Umbilical cord (tissue), 1 donor: ENCODE measurements at regions not wholly inside any gene's neighbourhood (a gene's known extent, or its start where the extent isn't known, plus 50 kb on each side); places are given as distances from the start of the nearest gene placed in this dataset.
A peak's percentile ranks its signal among the peaks of the same experiment; 100 is the strongest.

Experiments
- DNase-seq: peaks from one replicate; pipeline ENCODE4 v3.0.0-alpha.2; 2015; ENCODE audit warnings: low spot score

DNA sequence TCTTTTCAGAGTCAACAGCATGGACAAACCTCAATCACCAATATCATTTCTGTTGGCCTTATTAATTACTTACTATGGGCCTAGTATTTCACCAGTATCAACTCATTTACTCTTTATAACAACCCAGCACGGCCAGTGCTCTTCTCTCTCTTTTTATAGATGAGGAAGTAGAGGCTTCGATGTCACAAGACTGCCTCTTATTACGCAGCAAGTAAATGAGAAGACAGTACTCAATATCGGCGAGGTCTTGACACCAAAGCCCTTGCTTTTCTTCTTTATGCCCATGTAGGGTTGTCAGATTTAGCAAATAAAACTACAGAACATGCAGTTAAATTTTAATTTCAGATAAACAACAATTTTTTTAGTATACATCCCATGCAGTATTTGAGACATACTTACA is 99.0 kb upstream of the KCNMB2 start:
- no peak for DNase-seq

DNA sequence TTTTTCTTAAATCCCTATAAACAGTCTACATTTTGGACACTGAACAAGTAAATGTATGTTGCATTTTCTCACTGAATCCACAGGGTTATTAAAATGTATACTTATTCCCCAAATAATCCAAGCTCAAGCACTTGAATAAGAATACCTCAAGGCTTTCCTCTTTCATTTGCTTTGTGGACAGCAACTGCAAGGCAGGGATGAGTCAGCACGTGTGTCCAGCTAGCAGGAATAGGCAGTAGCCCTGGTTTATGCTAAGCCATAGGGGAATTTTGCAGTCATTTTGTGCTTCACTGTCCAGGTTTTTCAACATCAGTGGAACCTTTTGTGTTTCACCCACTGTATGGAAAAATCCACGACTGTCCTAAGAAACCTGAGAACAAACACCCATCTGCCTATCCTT is 96.7 kb upstream of the KCNMB2 start:
- DNase-seq, result peak; percentile 17

DNA sequence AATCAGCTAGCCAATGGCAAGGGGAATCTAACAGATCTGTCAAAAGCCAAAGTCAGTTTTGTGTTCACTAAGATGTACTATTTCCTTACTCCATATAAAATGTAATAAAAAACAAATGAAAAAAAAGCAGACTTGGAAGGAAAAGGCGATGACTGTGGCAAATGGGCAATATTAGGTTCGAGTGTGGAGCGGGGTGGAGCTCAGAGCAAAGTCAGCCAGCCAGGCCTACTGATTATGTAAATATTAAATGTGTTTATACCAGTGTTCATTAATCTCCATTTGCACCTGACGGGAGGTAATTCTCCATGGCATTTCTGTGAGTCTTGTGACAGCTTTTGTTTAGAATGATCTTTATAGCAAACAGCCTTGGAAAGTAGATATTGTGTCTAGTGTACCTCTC is 96.2 kb upstream of the KCNMB2 start:
- no peak for DNase-seq

- no peak for DNase-seq
These were observed 92.6 kb upstream of the KCNMB2 start for GRCh38 chr3:178443634-178444033.

DNA sequence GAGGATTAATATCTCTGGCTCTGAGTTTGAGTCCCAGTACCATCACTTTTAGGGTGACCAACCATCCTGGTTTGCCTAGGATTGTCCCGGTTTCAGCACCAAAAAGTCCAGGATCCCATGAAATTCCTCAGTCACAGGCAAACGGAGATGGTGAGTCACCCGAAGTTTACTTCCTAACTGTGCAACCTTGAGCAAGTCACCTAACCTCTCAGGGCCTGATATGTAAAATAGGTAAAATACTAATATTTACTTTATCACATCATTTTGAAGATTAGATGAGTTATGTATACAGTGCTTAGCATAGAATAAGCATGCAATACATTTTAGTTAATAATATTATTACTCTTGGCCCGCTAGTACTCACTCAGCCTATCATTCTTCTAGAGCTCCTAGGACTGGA is 91.1 kb upstream of the KCNMB2 start:
- no peak for DNase-seq

- DNase-seq, result no peak
These were observed 90.2 kb upstream of the KCNMB2 start for GRCh38 chr3:178446059-178446458.

DNA sequence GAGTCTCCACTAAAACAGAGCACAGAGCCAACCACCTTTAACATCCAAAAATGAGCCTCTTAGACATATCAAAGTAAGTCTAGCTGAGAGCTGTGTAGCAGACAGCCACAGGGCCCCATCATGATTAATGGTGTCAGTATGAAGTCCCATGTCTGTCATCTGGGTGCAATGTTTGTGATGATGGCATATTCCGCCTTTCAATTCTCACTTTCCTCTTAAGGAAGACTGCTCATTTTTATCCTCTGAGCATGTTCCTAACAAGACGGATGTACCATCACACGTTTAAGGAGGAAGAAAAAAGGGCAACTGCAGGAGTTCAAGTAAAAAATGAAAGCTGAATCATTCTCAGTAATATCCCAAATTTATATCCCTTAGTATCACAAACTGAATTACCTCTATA is 85.8 kb upstream of the KCNMB2 start:
- no peak for DNase-seq

DNA sequence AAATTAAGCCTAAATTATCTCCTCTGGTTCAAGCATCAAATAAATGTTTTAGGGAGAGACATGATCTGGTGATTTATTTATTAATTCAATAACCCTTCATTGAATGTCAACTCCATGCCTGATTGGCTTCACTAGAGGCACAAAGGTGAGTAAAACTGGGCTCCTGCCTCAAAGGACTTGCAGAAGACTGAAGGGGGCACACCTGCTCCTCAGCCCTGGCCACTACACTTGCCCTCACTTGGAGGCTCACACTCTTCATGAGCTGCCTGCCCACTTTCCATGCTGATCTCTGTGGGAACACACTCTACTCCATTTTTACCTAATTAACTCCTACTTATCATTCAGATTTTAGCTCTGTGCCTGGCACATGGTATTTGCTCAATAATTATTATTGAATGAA is 84.4 kb upstream of the KCNMB2 start:
- no peak for DNase-seq

GRCh38 chr3:178454726-178455125 is 81.5 kb upstream of the KCNMB2 start:
- DNase-seq, result no peak

DNA sequence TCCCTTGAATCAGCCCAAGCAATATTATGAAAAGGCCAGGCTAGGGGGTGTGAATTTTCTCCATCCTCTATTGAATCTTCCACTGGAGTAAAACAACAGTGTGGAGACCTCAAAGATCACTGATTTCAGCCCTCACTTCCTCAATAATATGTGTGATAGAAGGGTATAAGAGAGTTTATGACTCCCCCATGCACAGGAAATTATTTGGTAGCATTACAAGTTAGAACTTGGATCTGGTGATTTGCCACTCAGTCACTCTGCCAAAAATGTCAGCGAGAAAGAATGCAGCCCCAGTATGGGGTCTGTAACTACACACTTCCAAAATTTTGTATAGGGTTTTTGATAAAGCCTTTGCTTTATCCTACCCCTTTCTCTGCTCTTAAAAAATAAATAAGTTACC is 81.0 kb upstream of the KCNMB2 start:
- DNase-seq, result no peak

DNA sequence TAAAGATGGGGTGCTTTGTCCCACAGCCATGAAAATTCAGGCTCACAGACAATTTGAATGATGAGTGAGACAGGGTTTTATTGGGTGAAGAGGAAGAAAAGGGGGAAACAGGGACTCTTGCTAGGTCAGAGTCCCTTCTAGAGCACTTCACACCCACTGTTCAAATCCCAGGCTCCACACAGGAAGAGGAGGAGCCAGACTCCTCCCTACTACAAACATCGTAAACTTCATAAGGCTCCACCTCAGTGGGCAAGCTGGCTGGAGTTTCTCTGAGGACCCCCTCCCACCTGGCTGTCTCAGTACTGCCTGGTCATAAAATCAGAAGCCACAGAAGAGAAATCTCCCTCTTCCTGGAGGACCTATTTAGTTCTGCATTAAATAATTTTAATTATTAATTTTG is 80.3 kb upstream of the KCNMB2 start:
- no peak for DNase-seq

DNA sequence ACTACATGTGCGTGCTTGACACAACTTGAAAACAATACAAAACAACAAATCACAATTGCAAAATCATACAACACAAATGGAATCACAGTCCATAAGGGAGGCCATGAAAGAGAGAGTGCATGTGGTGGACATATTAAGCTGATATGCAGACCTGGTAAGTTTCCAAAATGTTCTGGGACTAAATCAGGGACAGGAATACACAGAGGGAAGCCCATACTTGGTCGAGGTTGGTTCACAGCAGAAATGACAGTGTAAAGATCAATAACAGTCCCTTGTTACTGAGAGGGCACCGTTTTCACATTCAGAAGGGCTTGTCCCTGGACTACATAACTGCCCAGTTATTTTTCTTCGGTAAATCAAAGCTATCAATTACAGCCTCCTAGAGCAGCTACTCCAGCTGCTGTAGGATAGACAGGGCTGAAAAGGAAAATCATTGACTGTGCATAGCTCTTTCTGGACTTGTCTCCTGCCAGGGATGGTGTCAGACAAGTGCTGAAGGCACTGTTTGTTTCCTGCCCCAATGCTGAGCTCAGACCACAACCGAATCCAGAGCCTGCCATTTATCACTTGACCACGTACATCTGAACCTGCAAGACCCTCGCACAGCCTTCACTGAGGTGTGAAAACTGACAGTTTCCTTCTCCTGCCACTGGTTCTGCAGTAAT is 79.5 kb upstream of the KCNMB2 start:
- DNase-seq, result no peak

DNA sequence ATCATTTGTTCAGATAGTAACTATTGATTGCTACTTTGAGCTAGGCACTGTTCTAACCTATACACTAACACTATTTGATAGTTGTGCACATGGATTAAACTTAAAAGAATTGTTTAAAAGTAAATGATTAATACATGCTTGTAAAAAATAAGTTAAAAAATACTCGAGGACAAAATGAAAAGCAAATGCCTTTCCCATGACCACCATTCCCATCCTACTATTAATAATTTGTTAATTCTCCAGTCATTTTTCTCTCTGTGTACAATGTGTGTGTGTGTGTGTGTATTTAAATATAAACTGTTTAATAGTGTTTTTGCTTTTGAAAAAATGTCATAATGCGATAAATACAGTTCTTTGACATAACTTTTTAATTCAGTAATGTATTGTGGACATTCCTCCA is 78.7 kb upstream of the KCNMB2 start:
- no peak for DNase-seq

- no peak for DNase-seq
These were observed 77.8 kb upstream of the KCNMB2 start for GRCh38 chr3:178458313-178459037.

GRCh38 chr3:178459038-178459410 is 77.2 kb upstream of the KCNMB2 start:
- DNase-seq, result no peak

DNA sequence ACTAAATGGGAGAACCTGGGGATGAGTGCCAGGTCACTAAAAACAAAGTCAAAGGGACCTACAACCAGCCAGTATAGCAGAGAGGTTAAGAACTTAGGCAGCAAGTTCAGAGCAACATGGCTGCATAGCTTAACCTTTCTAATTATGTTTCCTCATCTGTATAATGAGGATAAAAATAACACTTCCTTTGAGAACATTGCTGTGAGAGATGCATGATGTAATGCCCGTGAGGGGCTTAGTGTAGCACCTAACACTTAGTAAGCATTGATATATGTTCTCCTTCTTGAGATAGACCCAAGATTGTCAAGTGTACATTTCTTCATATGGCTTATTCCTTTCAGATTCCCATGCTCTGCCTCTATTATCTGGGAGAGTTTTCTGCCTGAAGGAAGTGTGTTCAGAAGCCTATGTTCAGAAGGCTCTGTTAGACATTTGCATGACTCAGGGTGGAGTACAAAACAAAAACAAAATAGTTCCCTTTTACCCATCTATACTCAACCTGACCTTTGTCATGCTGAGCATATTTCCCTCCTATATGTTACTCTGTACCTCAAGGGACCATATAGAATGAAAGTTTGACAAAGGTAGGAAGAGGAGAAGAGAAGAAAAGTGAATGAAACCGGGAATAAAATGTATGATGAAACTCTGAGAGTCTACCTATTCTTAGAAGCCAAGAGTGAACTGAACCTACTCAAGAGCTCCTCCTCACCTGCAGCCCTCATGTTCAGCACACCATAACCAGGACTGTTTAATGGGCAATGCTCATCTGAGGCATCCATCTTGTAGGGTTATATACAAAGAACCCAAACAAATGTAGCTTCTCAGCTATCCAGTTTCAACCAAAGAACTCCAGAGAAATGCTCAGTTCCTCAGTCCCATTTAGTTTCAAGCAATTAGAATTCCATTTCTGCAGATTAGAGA is 70.7 kb upstream of the KCNMB2 start:
- DNase-seq, result no peak

- no peak for DNase-seq
These were observed 63.3 kb upstream of the KCNMB2 start for GRCh38 chr3:178472941-178473340.

- no peak for DNase-seq
These were observed 61.7 kb upstream of the KCNMB2 start for GRCh38 chr3:178474526-178474925.

DNA sequence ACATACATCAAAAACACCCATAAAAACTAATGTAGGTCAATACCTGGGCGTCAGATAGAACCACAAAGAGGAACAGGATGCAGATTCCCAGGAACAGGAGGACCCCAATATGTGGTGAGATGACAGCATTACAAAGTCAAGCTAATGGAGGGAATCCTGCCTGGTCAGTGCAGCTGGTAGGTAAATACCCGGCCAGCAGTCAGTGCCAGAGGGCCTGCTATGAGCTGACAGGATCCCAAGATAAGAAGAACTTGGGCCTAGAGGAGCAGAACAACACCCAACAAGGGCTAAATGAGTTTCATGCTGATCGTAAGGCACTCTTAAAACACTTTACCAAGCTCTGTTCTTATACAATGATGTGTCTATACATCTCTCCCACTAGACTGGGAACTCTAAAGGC is 61.2 kb upstream of the KCNMB2 start:
- no peak for DNase-seq

DNA sequence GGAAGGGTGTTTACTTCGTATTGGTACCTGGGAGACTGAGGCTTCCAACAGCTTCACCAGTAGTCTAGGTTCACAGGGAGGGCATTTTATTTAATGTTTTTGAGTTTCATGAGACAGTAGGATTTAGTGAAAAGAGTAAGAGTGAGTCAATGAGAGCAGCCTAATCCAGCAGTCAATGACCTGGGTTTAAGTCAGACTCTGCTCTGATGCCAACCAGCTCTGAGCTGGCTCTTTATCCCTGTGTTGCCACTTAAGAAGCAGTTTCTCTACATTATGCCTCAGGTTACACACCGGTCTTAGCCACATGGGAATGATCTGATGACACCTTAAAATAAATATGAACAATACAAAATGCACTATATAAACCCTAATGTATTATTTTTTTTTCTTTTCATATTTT is 59.4 kb upstream of the KCNMB2 start:
- DNase-seq, result no peak

- DNase-seq, result no peak
These were observed 56.8 kb upstream of the KCNMB2 start for GRCh38 chr3:178479446-178479845.

DNA sequence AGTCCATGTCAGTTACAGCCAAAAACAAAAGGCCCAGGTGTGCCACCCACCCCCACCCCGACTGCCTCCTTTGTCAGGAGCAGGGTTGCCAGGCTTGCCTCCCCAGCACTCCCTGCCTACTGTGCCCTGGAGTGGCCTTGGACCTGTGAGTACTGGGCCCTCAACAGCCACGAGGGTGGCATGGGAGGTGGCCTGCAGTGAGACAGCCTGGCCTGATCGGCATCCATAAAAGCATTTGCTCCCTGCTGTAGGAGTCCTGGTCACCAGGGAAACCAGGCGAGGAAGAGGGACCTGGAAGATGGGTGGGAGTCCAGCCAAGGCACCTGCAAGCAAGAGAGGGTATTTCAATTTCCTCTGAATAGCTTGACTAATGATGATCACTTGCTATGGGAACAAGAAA is 56.4 kb upstream of the KCNMB2 start:
- DNase-seq, result no peak

GRCh38 chr3:178480274-178480673 is 56.0 kb upstream of the KCNMB2 start:
- no peak for DNase-seq
